HCT116 (cell line): ENCODE measurements at regions not wholly inside any gene's neighbourhood (a gene's known extent, or its start where the extent isn't known, plus 50 kb on each side); places are given as distances from the start of the nearest gene placed in this dataset.

ENCODE experiments used
- EZH2 ChIP-seq: fragments of 200-600 bp; sonication (generic); IDR thresholded peaks from 2 replicates; pipeline ENCODE4 v1.6.1; 2017; ENCODE audit warnings: antibody characterized with exemption, mixed run types
- RAD21 ChIP-seq: IDR thresholded peaks from 2 replicates; pipeline ENCODE4 v1.6.1; 2012; ENCODE audit warnings: low read depth, mild to moderate bottlenecking
- YY1 ChIP-seq: IDR thresholded peaks from 2 replicates; pipeline ENCODE4 v1.6.1; 2011; ENCODE audit warnings: low read length, low read depth, moderate library complexity, mild to moderate bottlenecking; ENCODE audit not compliant: insufficient replicate concordance; ENCODE audit errors: extremely low read depth
- TF ChIP-seq, protein P1 (sequence below), 3 experiments: fragments of 200-600 bp in 1 of 3; sonication (generic) in 1 of 3; IDR thresholded peaks in 2 of 3; conservative IDR thresholded peaks in 1 of 3; 2 replicates each; pipeline ENCODE4 v1.5.1; 2012 to 2017; ENCODE audit warnings: low read depth in 2 of 3, low read length in 2 of 3, antibody characterized with exemption in 1 of 3, borderline replicate concordance in 1 of 3, control low read depth in 1 of 3, mild to moderate bottlenecking in 1 of 3, mixed read lengths in 1 of 3, mixed run types in 1 of 3, moderate library complexity in 1 of 3; ENCODE audit not compliant: insufficient read depth in 1 of 3

- TF ChIP-seq, protein P1, sequence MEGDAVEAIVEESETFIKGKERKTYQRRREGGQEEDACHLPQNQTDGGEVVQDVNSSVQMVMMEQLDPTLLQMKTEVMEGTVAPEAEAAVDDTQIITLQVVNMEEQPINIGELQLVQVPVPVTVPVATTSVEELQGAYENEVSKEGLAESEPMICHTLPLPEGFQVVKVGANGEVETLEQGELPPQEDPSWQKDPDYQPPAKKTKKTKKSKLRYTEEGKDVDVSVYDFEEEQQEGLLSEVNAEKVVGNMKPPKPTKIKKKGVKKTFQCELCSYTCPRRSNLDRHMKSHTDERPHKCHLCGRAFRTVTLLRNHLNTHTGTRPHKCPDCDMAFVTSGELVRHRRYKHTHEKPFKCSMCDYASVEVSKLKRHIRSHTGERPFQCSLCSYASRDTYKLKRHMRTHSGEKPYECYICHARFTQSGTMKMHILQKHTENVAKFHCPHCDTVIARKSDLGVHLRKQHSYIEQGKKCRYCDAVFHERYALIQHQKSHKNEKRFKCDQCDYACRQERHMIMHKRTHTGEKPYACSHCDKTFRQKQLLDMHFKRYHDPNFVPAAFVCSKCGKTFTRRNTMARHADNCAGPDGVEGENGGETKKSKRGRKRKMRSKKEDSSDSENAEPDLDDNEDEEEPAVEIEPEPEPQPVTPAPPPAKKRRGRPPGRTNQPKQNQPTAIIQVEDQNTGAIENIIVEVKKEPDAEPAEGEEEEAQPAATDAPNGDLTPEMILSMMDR (IDR thresholded peaks at IDR 0.05 in 2 of 3, conservative IDR thresholded peaks at IDR 0.05 in 1 of 3; ENCODE audit: borderline replicate concordance in 1 of 3, insufficient read depth in 1 of 3, low read depth in 2 of 3, low read length in 2 of 3), result no peak
- TF ChIP-seq RAD21 (no peak), EZH2 (no peak), YY1 (no peak)
These were observed 66.5 kb downstream of the AVPR1A start for GRCh38 chr12:63084501-63084900.
